G401.6 (cell line): ENCODE measurements at regions not wholly inside any gene's neighbourhood (a gene's known extent, or its start where the extent isn't known, plus 50 kb on each side); places are given as distances from the start of the nearest gene placed in this dataset.
"Not testable (repeated sequence)": the region's sequence is repeated elsewhere in the genome, so short reads cannot be mapped to it uniquely, and the experiment has no call there.

ENCODE experiments used
- FAIRE-seq: peaks from 2 replicates; lab custom pipeline; 2012; peaks lifted over from hg19 to GRCh38; lab: Jason Lieb, UNC

GRCh38 chr2:192578780-192579179 is 384.0 kb upstream of the TMEFF2 start:
- FAIRE-seq = no peak

GRCh38 chr2:192577706-192578105 is 383.0 kb upstream of the TMEFF2 start:
- no peak for FAIRE-seq

GRCh38 chr2:192574552-192574951 is 379.8 kb upstream of the TMEFF2 start:
- no peak for FAIRE-seq

DNA sequence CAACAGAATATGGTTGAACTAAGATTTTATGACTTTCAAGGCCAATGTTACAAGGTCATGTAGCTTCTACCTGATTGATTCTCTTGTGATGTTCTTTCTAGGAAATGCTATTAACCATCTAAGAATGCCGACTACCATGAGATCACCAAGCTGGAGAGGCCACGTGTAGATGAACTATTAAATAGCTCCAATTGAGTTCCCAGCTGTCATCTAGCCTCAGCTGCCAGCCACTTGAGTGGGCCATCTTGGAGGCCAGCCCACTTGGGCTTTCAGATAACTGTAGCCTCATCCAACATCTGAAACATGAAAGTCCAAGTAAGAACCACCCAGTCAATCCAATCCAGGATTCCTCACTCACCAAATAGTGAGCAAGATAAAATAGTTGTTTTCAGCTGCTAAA is 376.9 kb upstream of the TMEFF2 start:
- FAIRE-seq = no peak

- FAIRE-seq = no peak
These were observed 376.1 kb upstream of the TMEFF2 start for GRCh38 chr2:192570788-192571187.

DNA sequence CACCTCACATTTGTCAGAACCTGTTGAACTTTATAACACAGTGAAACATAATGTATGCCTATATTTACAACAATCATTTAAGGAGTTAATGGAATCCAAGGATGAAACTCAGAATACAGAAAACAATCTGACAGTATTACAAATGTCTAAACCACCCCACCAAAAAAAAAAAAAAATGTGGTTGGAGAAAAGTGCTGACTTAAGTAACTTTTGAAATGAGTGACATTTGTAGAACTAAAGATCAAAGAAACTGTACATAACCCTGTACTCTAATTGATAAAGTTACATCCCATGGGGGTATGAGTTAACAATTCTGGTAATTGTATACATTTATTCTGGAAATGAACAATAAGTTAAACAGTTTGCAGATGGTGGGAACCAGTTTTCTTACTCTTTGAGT is 372.1 kb upstream of the TMEFF2 start:
- FAIRE-seq = no peak

- no peak for FAIRE-seq
These were observed 365.6 kb upstream of the TMEFF2 start for GRCh38 chr2:192560326-192560725.

DNA sequence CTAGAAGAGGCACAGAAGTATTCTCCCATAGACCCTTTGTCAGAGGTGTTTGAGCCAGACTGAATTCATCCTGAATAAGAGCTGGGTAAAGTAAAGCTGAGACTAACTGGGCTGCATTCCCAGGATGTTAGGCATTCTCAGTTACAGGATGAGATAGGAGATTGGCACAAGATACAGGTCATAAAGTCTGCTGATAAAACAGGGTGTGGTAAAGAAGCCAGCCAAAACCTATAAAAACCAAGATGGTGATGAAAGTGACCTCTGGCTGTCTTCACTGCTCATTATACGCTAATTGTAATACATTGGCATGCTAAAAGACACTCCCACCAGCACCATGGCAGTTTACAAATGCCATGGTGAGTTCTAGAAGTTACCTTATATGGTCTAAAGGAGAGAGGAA is 364.9 kb upstream of the TMEFF2 start:
- FAIRE-seq = no peak

- no peak for FAIRE-seq
These were observed 363.9 kb upstream of the TMEFF2 start for GRCh38 chr2:192558637-192559036.

- no peak for FAIRE-seq
These were observed 361.0 kb upstream of the TMEFF2 start for GRCh38 chr2:192555740-192556139.

DNA sequence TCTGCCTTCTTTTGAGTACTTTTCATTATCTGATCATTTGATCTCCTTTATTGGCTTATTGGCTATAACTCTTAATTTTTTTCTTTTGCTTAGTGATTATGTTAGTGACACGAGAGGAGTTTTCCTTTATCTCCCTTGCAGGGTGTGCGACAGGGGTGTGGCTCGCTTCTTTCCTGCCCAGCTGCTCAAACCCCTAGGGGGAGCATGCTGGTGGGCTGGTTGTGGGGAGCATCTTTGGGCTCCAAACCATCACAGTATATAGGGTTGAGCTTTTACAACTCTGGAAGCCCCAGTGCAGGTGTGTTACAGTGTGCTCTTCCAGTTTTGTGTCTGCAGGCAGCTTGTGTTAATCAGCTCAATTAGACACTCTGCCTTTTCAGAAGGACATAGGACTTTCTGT is 357.0 kb upstream of the TMEFF2 start:
- no peak for FAIRE-seq

GRCh38 chr2:192546565-192546964 is 351.8 kb upstream of the TMEFF2 start:
- no peak for FAIRE-seq

GRCh38 chr2:192544371-192544955 is 349.7 kb upstream of the TMEFF2 start:
- FAIRE-seq = no peak

DNA sequence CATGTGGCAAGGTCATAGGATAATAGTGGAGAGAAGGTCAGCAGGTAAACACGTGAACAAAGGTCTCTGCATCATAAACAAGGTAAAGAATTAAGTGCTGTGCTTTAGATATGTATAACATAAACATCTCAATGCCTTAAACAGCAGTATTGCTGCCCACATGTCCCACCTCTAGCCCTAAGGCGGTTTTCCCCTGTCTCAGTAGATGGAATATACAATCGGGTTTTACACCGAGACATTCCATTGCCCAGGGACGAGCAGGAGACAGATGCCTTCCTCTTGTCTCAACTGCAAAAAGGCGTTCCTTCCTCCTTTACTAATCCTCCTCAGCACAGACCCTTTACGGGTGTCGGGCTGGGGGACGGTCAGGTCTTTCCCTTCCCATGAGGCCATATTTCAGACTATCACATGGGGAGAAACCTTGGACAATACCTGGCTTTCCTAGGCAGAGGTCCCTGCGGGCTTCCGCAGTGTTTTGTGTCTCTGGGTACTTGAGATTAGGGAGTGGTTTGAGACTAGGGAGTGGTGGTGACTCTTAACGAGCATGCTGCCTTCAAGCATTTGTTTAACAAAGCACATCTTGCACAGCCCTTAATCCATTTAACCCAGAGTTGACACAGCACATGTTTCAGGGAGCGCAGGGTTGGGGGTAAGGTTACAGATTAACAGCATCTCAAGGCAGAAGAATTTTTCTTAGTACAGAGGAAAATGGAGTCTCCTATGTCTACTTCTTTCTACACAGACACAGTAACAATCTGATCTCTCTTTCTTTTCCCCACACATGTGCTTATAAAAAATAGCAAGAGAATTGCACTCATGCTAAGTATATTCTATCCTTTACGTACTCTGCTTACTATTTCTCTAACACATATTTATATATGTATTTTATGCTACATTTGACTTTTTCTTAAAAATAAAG is 347.7 kb upstream of the TMEFF2 start:
- not testable (repeated sequence) for FAIRE-seq

DNA sequence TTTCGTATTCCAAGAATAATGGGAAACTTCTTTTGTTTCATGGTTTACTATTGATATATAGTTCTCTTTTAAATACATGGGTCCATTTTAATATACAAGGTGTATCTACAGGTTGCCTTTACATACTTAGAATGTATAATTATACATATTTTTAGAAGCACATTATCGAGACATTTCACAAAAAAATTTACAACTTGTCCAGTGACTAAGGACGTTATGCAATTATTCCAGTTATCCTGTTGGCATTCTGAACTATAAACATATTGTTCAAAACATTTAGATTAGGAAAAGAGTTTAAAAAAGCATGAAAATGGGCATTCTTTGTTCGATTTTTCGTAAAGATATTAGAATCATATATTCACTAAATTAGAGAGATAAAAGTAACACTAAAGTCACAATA is 344.6 kb upstream of the TMEFF2 start:
- no peak for FAIRE-seq

DNA sequence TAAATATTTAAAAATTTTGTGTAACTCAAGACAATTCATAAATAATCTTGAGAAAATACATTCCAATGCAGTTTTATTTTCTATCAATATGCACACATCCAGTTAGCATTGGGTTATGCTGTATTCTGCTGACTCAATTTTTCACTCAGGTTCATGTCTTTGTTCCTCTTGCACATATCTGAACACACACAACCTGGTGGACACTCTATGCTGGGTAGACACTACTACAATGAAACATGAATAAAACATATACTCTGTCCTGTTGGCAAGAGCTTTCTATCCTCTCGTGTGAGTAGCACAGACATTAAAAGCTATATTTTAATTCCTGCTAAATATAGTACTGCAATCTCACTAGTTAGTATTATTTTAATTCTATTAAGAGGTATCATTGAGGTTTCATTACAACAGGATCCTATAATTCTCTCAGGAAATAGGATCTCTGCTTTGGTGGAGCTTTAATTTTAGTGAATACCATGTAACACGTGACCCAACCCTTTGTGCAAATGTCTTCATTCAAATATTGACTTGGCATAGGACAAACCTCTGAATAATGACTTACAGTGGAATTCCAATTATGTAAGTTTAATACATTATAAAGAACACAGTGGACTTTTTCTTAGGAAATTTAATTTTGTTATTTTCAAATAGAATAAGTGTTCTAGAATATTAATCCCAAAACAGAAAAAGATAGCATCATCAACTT is 342.3 kb upstream of the TMEFF2 start:
- no peak for FAIRE-seq

DNA sequence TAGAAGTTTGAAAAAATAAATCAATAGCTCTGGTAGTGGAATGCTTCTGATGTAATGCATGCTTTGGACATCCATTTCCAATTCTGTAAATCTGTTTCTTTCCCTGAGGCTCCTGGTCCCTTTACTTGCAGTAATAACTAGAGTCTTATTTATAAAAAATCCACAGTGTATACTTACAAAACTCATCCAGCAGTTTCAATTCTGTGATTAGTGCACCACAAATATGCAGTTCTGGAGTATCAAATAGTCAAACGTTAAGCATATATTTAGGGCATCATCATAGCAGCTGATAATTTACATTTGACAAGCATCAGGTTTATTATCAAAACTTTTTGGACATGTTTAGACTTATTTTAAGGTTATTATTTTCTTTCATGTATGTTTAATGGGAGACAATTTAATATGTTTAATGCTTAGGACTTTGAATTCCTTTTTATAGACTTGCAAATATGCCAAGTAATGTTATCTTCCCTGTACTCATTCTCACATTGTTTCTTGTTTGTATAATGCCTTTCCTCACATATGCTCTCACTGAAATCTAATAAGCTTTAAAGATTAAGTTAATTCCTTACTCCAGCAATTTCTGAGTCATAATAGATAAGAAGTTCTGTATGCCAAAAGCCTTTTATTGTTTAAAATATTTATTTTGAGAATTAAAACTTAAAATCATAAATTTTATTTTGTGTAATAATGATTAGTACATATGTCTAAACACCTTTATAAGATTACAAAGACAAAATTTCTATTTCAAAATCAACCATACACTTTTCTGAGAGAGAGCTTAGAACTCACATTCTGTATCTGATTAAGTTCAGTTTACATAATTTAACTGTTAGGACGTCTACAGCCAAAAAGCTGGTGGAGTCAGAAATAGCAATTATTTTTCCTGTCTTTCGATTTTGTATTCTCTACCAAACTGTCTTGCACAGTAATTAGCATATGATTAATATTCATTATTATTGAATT is 341.5 kb upstream of the TMEFF2 start:
- FAIRE-seq = no peak

- FAIRE-seq = no peak
These were observed 339.3 kb upstream of the TMEFF2 start for GRCh38 chr2:192534072-192534471.

GRCh38 chr2:192524642-192525251 is 330.0 kb upstream of the TMEFF2 start:
- FAIRE-seq = not testable (repeated sequence)

DNA sequence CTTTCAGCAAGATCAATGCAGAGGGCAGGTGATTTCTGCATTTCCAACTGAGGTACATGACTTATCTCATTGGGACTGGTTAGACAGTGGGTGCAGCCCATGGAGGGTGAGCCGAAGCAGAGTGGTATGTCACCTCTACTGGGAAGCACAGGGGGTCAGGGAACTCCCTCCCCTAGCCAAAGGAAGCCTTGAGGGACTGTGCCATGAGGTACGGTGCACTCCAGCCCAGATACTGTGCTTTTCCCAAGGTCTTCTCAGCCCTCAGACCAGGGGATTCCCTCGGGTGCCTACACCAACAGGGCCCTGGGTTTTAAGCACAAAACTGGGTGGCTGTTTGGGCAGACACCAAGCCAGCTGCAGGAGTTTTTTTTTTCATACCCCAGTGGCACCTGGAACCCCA is 329.5 kb upstream of the TMEFF2 start:
- FAIRE-seq = not testable (repeated sequence)

DNA sequence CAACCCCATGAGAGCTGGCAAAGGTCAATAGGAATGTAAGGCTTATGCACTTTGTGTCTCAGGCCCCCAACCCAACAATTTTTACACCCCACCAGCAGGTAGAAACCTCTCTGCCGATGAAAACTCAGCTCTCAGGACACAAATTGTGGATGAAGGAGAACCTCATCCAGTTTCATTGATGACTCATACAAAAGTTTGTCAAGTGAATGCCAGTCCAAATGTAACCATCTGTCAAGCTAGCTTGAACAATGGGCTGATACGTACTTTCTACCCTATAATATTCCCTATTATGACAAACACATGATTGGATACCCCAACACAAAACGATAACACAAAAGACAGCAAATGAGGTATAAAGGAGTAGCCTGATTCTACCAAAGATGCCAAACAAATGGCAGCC is 321.2 kb upstream of the TMEFF2 start:
- no peak for FAIRE-seq

GRCh38 chr2:192513575-192513974 is 318.8 kb upstream of the TMEFF2 start:
- no peak for FAIRE-seq
